ENCODE measurements at regions not wholly inside any gene's neighbourhood (a gene's known extent, or its start where the extent isn't known, plus 50 kb on each side); places are given as distances from the start of the nearest gene placed in this dataset.

GRCh38 chr12:60995256-60995825 is 1264.9 kb upstream of the USP15 start (continued):
- no peak for TF ChIP-seq CTCF (IDR thresholded peaks at IDR 0.05; ENCODE audit: low read depth, low read length, missing input control)
- TF ChIP-seq MAX (IDR thresholded peaks at IDR 0.05): no peak
- TF ChIP-seq EGR1 (IDR thresholded peaks at IDR 0.05; ENCODE audit: low read depth in 2 of 2): no peak
- no peak for TF ChIP-seq RXRA (IDR thresholded peaks at IDR 0.05)
- no peak for TF ChIP-seq HNF4A (conservative IDR thresholded peaks at IDR 0.05)
- no peak for TF ChIP-seq JUND (IDR thresholded peaks at IDR 0.05)
- TF ChIP-seq FOXA1 (IDR thresholded peaks at IDR 0.05): no peak
- TF ChIP-seq NR2F2 (IDR thresholded peaks at IDR 0.05): no peak

GRCh38 chr12:60997869-60998378 is 1262.3 kb upstream of the USP15 start:
- Histone ChIP-seq H3K27ac (ENCODE audit: low read depth in 1 of 2, low read length in 2 of 2) (no peak overlapping the region), H3K27me3 (ENCODE audit: control insufficient read depth in 4 of 4, insufficient read depth in 4 of 4, low read length in 3 of 4) (no peaks in the 10 kb centered on the region), H3K9ac (ENCODE audit: low read depth in 1 of 2, low read length in 2 of 2) (no peak overlapping the region), H3K9me3 (ENCODE audit: control insufficient read depth in 4 of 4, low read length in 3 of 4) (no peaks in the 10 kb centered on the region), H3K36me3 (ENCODE audit: control insufficient read depth in 4 of 4, insufficient read depth in 3 of 4, low read depth in 1 of 4, low read length in 3 of 4) (no peaks in the 10 kb centered on the region), H3K4me3 (ENCODE audit: low read depth in 1 of 3, low read length in 3 of 3) (no peak overlapping the region), H3K4me1 (ENCODE audit: control insufficient read depth in 4 of 4, insufficient read depth in 4 of 4, low read length in 3 of 4) (peaks cover 0 to 8% (median 0%) of the 10 kb centered on the region in 4 donors)
- TF ChIP-seq FOXA2 (IDR thresholded peaks at IDR 0.05) (no peak), ATF3 (IDR thresholded peaks at IDR 0.05) (no peak), RXRA (IDR thresholded peaks at IDR 0.05) (no peak), MAX (IDR thresholded peaks at IDR 0.05) (no peak), YY1 (IDR thresholded peaks at IDR 0.05) (no peak), CTCF (IDR thresholded peaks at IDR 0.05; ENCODE audit: low read depth, low read length, missing input control) (no peak), TAF1 (conservative IDR thresholded peaks at IDR 0.05) (no peak), GABPA (IDR thresholded peaks at IDR 0.05 in 1 of 2, conservative IDR thresholded peaks at IDR 0.05 in 1 of 2) (no peak), ZBTB33 (IDR thresholded peaks at IDR 0.05) (no peak), JUND (IDR thresholded peaks at IDR 0.05) (no peak), HNF4A (conservative IDR thresholded peaks at IDR 0.05) (no peak), SP1 (IDR thresholded peaks at IDR 0.05) (no peak), REST (IDR thresholded peaks at IDR 0.05) (no peak), HNF4G (IDR thresholded peaks at IDR 0.05) (no peak), EGR1 (IDR thresholded peaks at IDR 0.05; ENCODE audit: low read depth in 2 of 2) (no peak), NR2F2 (IDR thresholded peaks at IDR 0.05) (no peak)
- DNase-seq (ENCODE audit: low spot score): no peak
- WGBS: 85% methylated on average over 1 of the region's 1 CpG
